ENCODE measurements at regions not wholly inside any gene's neighbourhood (a gene's known extent, or its start where the extent isn't known, plus 50 kb on each side); places are given as distances from the start of the nearest gene placed in this dataset.

GRCh38 chr22:27474711-27475547, 326.6 kb downstream of the MN1 start:
- ChIA-PET CTCF (interaction anchor here (0.6 to 4.0 kb wide), 5 partner anchors 17 to 372 kb away, joined by 3 to 16 read pairs (median 4); no protein-coding TSS in a partner anchor), POLR2A (interaction anchor here (0.5 to 6.0 kb wide), 25 partner anchors 10 to 1695 kb away, joined by 3 to 63 read pairs (median 4); partner anchors contain the start of gene PITPNB)
- peaks cover 47% of the 10 kb centered on the region for H3K4me1 Mint-ChIP-seq (ENCODE audit: insufficient read depth, unreplicated experiment)
- TF ChIP-seq CTCF (IDR thresholded peaks at IDR 0.05; ENCODE audit: unreplicated experiment): no peak
- DNase-seq (ENCODE audit: unreplicated experiment): peak; percentile 98
- H3K27ac Mint-ChIP-seq (ENCODE audit: low read depth, unreplicated experiment): peak overlapping the region; percentile 94
- H3K4me3 Mint-ChIP-seq (ENCODE audit: unreplicated experiment): peak overlapping the region; percentile 57
- intact Hi-C loops (cut with micrococcal nuclease): loop anchor here (5.0 kb wide), 1 partner anchor 53 kb away; no protein-coding TSS in a partner anchor
- no peaks in the 10 kb centered on the region for H3K27me3 Mint-ChIP-seq (ENCODE audit: insufficient read depth, unreplicated experiment)
- no TSS peak for BruUV-seq (replicated peaks)
- H3K9me3 Mint-ChIP-seq (ENCODE audit: unreplicated experiment): peaks cover 5% of the 10 kb centered on the region
- H3K36me3 Mint-ChIP-seq (ENCODE audit: insufficient read depth, unreplicated experiment): peaks cover 4% of the 10 kb centered on the region

GRCh38 chr22:27475548-27475897, 326.0 kb downstream of the MN1 start:
- ChIA-PET CTCF (interaction anchor here (1.4 to 4.0 kb wide), 3 partner anchors 18 to 308 kb away, joined by 3 to 16 read pairs (median 8); no protein-coding TSS in a partner anchor), POLR2A (interaction anchor here (0.6 to 6.0 kb wide), 18 partner anchors 12 to 1696 kb away, joined by 3 to 63 read pairs (median 4); partner anchors contain the start of gene PITPNB)
- intact Hi-C loops (cut with micrococcal nuclease): loop anchor here (5.0 kb wide), 1 partner anchor 53 kb away; no protein-coding TSS in a partner anchor
- no peak for DNase-seq (ENCODE audit: unreplicated experiment)
- Mint-ChIP-seq H3K36me3 (ENCODE audit: insufficient read depth, unreplicated experiment) (peaks cover 4% of the 10 kb centered on the region), H3K4me3 (ENCODE audit: unreplicated experiment) (peak overlapping the region; percentile 57), H3K9me3 (ENCODE audit: unreplicated experiment) (peaks cover 5% of the 10 kb centered on the region), H3K27ac (ENCODE audit: low read depth, unreplicated experiment) (peak overlapping the region; percentile 94), H3K27me3 (ENCODE audit: insufficient read depth, unreplicated experiment) (no peaks in the 10 kb centered on the region), H3K4me1 (ENCODE audit: insufficient read depth, unreplicated experiment) (peaks cover 47% of the 10 kb centered on the region)
- BruUV-seq (replicated peaks): no TSS peak
- no peak for TF ChIP-seq CTCF (IDR thresholded peaks at IDR 0.05; ENCODE audit: unreplicated experiment)

GRCh38 chr22:27476318-27476717, 325.2 kb downstream of the MN1 start:
- intact Hi-C loops (cut with micrococcal nuclease): loop anchor here (1.0 to 5.0 kb wide), 2 partner anchors 19 to 54 kb away; no protein-coding TSS in a partner anchor
- no peak for TF ChIP-seq CTCF (IDR thresholded peaks at IDR 0.05; ENCODE audit: unreplicated experiment)
- CTCF ChIA-PET: interaction anchor here (0.5 kb wide), 1 partner anchor 427 kb away, joined by 3 read pairs; no protein-coding TSS in a partner anchor
- peak overlapping the region; percentile 94 for H3K27ac Mint-ChIP-seq (ENCODE audit: low read depth, unreplicated experiment)
- BruUV-seq (replicated peaks): no TSS peak
- POLR2A ChIA-PET: interaction anchor here (0.7 to 6.0 kb wide), 4 partner anchors 18 to 242 kb away, joined by 3 to 63 read pairs (median 14); no protein-coding TSS in a partner anchor
- H3K27me3 Mint-ChIP-seq (ENCODE audit: insufficient read depth, unreplicated experiment): no peaks in the 10 kb centered on the region
- DNase-seq (ENCODE audit: unreplicated experiment): no peak
- peaks cover 5% of the 10 kb centered on the region for H3K9me3 Mint-ChIP-seq (ENCODE audit: unreplicated experiment)
- H3K4me1 Mint-ChIP-seq (ENCODE audit: insufficient read depth, unreplicated experiment): peaks cover 47% of the 10 kb centered on the region
- peak overlapping the region; percentile 64 for H3K4me3 Mint-ChIP-seq (ENCODE audit: unreplicated experiment)
- peaks cover 7% of the 10 kb centered on the region for H3K36me3 Mint-ChIP-seq (ENCODE audit: insufficient read depth, unreplicated experiment)

GRCh38 chr22:27476729-27477128, 324.8 kb downstream of the MN1 start:
- ChIA-PET POLR2A (interaction anchor here (0.7 to 6.0 kb wide), 5 partner anchors 19 to 242 kb away, joined by 3 to 26 read pairs (median 3); no protein-coding TSS in a partner anchor), CTCF (interaction anchor here (0.6 to 1.0 kb wide), 3 partner anchors 49 to 158 kb away, joined by 3 to 4 read pairs (median 3); no protein-coding TSS in a partner anchor)
- Mint-ChIP-seq H3K27me3 (ENCODE audit: insufficient read depth, unreplicated experiment) (no peaks in the 10 kb centered on the region), H3K4me1 (ENCODE audit: insufficient read depth, unreplicated experiment) (peaks cover 47% of the 10 kb centered on the region), H3K9me3 (ENCODE audit: unreplicated experiment) (peaks cover 5% of the 10 kb centered on the region), H3K4me3 (ENCODE audit: unreplicated experiment) (peak overlapping the region; percentile 64), H3K36me3 (ENCODE audit: insufficient read depth, unreplicated experiment) (peaks cover 9% of the 10 kb centered on the region), H3K27ac (ENCODE audit: low read depth, unreplicated experiment) (peak overlapping the region; percentile 94)
- DNase-seq (ENCODE audit: unreplicated experiment): peak; percentile 85
- intact Hi-C loops (cut with micrococcal nuclease): loop anchor here (1.0 to 5.0 kb wide), 2 partner anchors 19 to 54 kb away; no protein-coding TSS in a partner anchor
- BruUV-seq (replicated peaks): no TSS peak
- no peak for TF ChIP-seq CTCF (IDR thresholded peaks at IDR 0.05; ENCODE audit: unreplicated experiment)
